ENCODE measurements at regions not wholly inside any gene's neighbourhood (a gene's known extent, or its start where the extent isn't known, plus 50 kb on each side); places are given as distances from the start of the nearest gene placed in this dataset.
"Not testable (repeated sequence)": the region's sequence is repeated elsewhere in the genome, so short reads cannot be mapped to it uniquely, and the experiment has no call there.

DNA sequence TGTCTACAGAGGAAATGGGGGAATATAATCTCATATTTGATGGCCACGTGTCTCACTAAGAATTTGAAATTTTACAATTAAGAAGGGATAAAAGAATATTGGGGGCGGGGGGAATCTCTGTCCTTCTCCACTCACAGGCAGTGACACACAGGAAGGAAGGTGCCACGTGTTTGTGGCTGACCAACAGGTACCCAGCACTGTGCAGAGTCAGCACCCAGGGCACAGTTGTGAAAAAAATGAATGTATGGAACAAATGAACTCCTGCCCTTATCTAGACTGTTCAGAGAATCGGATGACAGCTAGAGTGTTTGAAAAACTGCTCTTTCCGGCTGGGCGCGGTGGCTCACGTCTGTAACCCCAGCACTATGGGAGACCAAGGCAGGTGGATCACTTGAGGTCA lies 317.0 kb upstream of the MYT1L start:
- H3K36me3 ChIP-seq (ENCODE audit: control insufficient read depth, insufficient read depth, low read length) = no peaks in the 10 kb centered on the region
- TF ChIP-seq, protein P1, sequence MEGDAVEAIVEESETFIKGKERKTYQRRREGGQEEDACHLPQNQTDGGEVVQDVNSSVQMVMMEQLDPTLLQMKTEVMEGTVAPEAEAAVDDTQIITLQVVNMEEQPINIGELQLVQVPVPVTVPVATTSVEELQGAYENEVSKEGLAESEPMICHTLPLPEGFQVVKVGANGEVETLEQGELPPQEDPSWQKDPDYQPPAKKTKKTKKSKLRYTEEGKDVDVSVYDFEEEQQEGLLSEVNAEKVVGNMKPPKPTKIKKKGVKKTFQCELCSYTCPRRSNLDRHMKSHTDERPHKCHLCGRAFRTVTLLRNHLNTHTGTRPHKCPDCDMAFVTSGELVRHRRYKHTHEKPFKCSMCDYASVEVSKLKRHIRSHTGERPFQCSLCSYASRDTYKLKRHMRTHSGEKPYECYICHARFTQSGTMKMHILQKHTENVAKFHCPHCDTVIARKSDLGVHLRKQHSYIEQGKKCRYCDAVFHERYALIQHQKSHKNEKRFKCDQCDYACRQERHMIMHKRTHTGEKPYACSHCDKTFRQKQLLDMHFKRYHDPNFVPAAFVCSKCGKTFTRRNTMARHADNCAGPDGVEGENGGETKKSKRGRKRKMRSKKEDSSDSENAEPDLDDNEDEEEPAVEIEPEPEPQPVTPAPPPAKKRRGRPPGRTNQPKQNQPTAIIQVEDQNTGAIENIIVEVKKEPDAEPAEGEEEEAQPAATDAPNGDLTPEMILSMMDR (IDR thresholded peaks at IDR 0.05; ENCODE audit: insufficient read depth, low read length, poor library complexity, severe bottlenecking) = no peak
- H3K4me3 ChIP-seq (ENCODE audit: low read depth, low read length) = no peak overlapping the region
- DNase-seq (ENCODE audit: low read depth) = no peak
- H3K27me3 ChIP-seq (ENCODE audit: control insufficient read depth, insufficient read depth, low read length) = no peaks in the 10 kb centered on the region

DNA sequence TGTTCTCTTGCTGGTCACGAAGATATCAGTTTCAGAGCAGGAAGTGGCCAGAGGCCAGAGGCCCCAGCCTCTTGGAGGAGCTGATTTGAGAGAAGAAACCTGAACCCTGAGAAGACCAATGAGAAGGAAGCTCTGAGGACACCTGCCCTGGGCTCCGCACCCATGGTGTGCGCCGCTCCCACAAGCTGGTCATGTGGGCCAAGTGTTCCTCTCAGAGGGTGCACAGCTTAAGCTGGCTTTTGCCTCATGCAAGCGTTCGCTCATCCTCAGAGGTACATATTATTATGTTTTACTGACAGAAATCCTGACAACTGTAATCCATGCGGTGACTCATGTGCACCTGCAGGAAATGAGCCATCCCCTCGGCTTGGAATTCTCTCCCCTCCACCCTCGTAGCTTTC lies 316.1 kb upstream of the MYT1L start:
- DNase-seq (ENCODE audit: low read depth) = peak; percentile 79
- no peaks in the 10 kb centered on the region for H3K27me3 ChIP-seq (ENCODE audit: control insufficient read depth, insufficient read depth, low read length)
- TF ChIP-seq, protein P1 (IDR thresholded peaks at IDR 0.05; ENCODE audit: insufficient read depth, low read length, poor library complexity, severe bottlenecking) = no peak
- no peak overlapping the region for H3K4me3 ChIP-seq (ENCODE audit: low read depth, low read length)
- no peaks in the 10 kb centered on the region for H3K36me3 ChIP-seq (ENCODE audit: control insufficient read depth, insufficient read depth, low read length)

DNA sequence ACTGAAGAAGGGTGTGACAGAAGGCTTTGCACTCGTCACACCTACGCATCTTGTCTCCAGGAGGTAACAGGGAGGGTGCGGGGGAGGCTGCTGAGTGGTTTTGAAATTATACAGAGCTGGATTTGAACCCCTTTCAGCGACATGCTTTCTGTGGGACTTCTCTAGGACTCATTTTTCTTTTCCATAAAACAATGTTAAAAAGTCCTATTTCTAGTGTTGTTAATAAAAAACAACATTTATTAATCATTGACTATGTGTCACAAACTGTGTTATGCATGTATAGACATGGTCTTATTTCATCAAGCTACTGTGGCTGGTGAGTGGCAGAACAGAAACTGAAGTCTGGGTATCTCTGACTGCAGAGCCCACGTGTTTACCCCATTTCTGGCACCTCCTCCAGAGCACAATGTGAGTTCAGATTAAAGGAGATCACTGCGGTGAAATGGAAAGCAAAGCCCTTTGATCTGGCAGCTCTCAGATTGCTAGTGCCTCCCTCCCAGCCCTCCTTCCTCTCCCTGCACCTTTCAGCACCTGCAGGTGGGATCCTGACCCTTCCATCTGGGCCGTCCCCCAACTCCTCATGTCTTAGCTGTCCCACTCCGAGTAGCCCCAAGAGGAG lies 315.5 kb upstream of the MYT1L start:
- H3K36me3 ChIP-seq (ENCODE audit: control insufficient read depth, insufficient read depth, low read length) = no peaks in the 10 kb centered on the region
- DNase-seq (ENCODE audit: low read depth) = peak; percentile 44
- no peak overlapping the region for H3K4me3 ChIP-seq (ENCODE audit: low read depth, low read length)
- H3K27me3 ChIP-seq (ENCODE audit: control insufficient read depth, insufficient read depth, low read length) = no peaks in the 10 kb centered on the region
- TF ChIP-seq, protein P1 (IDR thresholded peaks at IDR 0.05; ENCODE audit: insufficient read depth, low read length, poor library complexity, severe bottlenecking) = no peak

DNA sequence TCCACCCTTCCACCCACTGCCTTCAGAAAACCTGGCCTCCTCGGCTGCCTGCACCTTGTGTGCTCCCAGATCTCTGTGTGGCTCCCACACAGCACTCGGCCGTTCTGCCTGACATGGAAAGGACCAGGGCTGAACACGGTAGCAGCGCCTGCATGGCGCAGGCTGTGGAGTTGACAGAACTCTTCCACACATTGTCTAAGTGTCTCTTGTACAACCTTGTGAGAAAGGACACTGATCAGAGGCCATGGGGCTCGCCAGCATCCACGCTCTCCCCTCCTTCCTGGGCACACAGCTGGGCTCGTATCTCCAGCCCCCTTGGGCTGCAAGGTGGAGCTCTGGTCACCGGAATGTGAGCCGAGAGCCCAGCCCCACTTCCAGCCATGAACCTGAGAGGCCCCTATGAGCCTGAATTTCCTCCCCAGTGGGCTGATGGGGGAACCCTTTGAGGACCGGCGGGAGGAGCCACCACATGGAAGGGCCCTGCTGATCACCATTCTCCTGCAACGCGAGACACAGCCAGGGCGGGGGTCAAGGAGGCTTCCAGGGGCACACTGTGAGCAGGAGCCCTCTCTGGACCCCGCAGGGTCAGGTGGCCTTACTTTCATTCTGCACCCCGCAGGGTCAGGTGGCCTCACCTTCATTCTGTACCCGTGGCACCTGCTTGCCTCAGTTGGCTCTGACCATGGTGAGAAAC lies 314.2 kb upstream of the MYT1L start:
- no peak overlapping the region for H3K4me3 ChIP-seq (ENCODE audit: low read depth, low read length)
- no peaks in the 10 kb centered on the region for H3K27me3 ChIP-seq (ENCODE audit: control insufficient read depth, insufficient read depth, low read length)
- DNase-seq (ENCODE audit: low read depth) = no peak

DNA sequence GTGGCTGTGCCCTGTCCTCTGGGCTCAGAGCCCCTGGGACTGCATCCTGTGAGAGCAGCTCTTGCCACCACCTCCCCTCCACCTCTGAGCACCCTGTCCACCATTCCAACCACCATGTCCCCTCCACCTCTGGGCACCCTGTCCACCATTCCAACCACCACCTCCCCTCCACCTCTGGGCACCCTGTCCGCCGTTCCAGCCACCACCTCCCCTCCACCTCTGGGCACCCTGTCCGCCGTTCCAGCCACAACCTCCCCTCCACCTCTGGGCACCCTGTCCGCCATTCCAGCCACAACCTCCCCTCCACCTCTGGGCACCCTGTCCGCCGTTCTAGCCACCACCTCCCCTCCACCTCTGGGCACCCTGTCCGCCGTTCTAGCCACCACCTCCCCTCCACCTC lies 313.7 kb upstream of the MYT1L start:
- DNase-seq (ENCODE audit: low read depth); H3K27me3 ChIP-seq (ENCODE audit: control insufficient read depth, insufficient read depth, low read length): not testable (repeated sequence)

More for the DNA sequence above, 314.2 kb upstream of the MYT1L start:
- no peaks in the 10 kb centered on the region for H3K36me3 ChIP-seq (ENCODE audit: control insufficient read depth, insufficient read depth, low read length)
- TF ChIP-seq, protein P1 (IDR thresholded peaks at IDR 0.05; ENCODE audit: insufficient read depth, low read length, poor library complexity, severe bottlenecking) = no peak

DNA sequence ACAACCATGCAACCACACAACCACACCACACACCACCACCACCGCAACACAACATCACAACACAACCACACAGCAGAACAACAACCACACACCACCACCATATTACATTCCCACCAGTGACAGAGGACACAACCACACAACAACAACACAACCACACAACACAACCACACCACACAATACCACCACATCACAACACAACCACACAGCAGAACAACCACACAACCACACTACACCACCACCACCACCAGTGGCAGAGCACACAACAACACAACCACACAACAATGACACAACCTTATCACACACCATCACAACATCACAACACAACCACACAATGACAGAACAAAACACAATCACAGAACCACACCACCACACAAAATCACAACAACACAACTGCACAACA lies 313.0 kb upstream of the MYT1L start:
- Histone ChIP-seq H3K4me3 (ENCODE audit: low read depth, low read length) (no peak overlapping the region), H3K27me3 (ENCODE audit: control insufficient read depth, insufficient read depth, low read length) (peaks cover 6% of the 10 kb centered on the region), H3K36me3 (ENCODE audit: control insufficient read depth, insufficient read depth, low read length) (no peaks in the 10 kb centered on the region)
- TF ChIP-seq, protein P1 (IDR thresholded peaks at IDR 0.05; ENCODE audit: insufficient read depth, low read length, poor library complexity, severe bottlenecking) = no peak
- no peak for DNase-seq (ENCODE audit: low read depth)

More for the DNA sequence above, 313.7 kb upstream of the MYT1L start:
- not testable (repeated sequence) for H3K4me3 ChIP-seq (ENCODE audit: low read depth, low read length); H3K36me3 ChIP-seq (ENCODE audit: control insufficient read depth, insufficient read depth, low read length)

All from kidney epithelial cell (primary cell).